SK-N-SH (cell line): ENCODE measurements at regions not wholly inside any gene's neighbourhood (a gene's known extent, or its start where the extent isn't known, plus 50 kb on each side); places are given as distances from the start of the nearest gene placed in this dataset.

Experiments used
- CTCF ChIA-PET: fragments of 300-600, 350-600 bp; formaldehyde crosslinking; extraction: SDS; loops from one replicate; lab custom pipeline; 2021; lab: Yijun Ruan, JAX
- POLR2A ChIA-PET: fragments of 350-600 bp; sonication (Branson Sonifier 250); formaldehyde crosslinking; extraction: SDS; loops from one replicate; lab custom pipeline; 2020; ENCODE audit warnings: antibody characterized with exemption, inconsistent platforms; lab: Yijun Ruan, JAX
- DNase-seq: peaks from one replicate; pipeline ENCODE4 v3.0.0; 2012
- H2AFZ ChIP-seq: fragments of 200-600 bp; sonication (generic); 2 replicates; pipeline ENCODE4 v1.8.1; 2016; ENCODE audit warnings: antibody characterized with exemption, mild to moderate bottlenecking, low read depth
- H3F3A ChIP-seq: fragments of 200-600 bp; sonication (generic); replicated peaks from 2 replicates; pipeline ENCODE3; 2016; ENCODE audit warnings: antibody characterized with exemption, mild to moderate bottlenecking; ENCODE audit not compliant: insufficient read depth
- H3K27ac ChIP-seq, 2 experiments: fragments of 200-500 bp in 1 of 2; fragments of 200-600 bp in 1 of 2; sonication (Bioruptor generic) in 1 of 2; sonication (generic), shearing (Covaris generic) in 1 of 2; 2 replicates each; pipeline versions ENCODE4 v1.5.1 to v1.6.1; 2014 to 2016; ENCODE audit warnings: low read depth in 2 of 2, inconsistent platforms in 1 of 2, low read length in 1 of 2, mild to moderate bottlenecking in 1 of 2, mixed read lengths in 1 of 2
- H3K27me3 ChIP-seq: fragments of 200-600 bp; sonication (generic), shearing (Covaris generic); 2 replicates; pipeline ENCODE4 v1.6.1; 2016; ENCODE audit warnings: mixed run types; ENCODE audit not compliant: insufficient read depth
- H3K36me3 ChIP-seq, 2 experiments: fragments of 200-500 bp in 1 of 2; fragments of 200-600 bp in 1 of 2; sonication (Bioruptor generic) in 1 of 2; sonication (generic) in 1 of 2; replicated peaks in 1 of 2; 2 replicates each; pipeline versions ENCODE3 to v1.5.1; 2014 to 2016; ENCODE audit warnings: low read length in 1 of 2, mild to moderate bottlenecking in 1 of 2; ENCODE audit not compliant: insufficient read depth in 2 of 2, control insufficient read depth in 1 of 2
- H3K4me1 ChIP-seq, 2 experiments: fragments of 200-500 bp in 1 of 2; fragments of 200-600 bp in 1 of 2; sonication (Bioruptor generic) in 1 of 2; sonication (generic), shearing (Covaris generic) in 1 of 2; 2 replicates each; pipeline versions ENCODE4 v1.5.1 to v1.6.1; 2014 to 2016; ENCODE audit warnings: low read depth in 1 of 2, low read length in 1 of 2, mixed run types in 1 of 2; ENCODE audit not compliant: insufficient read depth in 2 of 2, control insufficient read depth in 1 of 2
- H3K4me2 ChIP-seq: fragments of 200-600 bp; sonication (generic), shearing (Covaris generic); 2 replicates; pipeline ENCODE4 v1.6.1; 2017; ENCODE audit warnings: mixed run types
- H3K4me3 ChIP-seq, 2 experiments: fragments of 200-500 bp in 1 of 2; fragments of 200-600 bp in 1 of 2; sonication (Bioruptor generic) in 1 of 2; sonication (generic), shearing (Covaris generic) in 1 of 2; 2 replicates each; pipeline versions ENCODE4 v1.5.1 to v1.8.1; 2014 to 2016; ENCODE audit warnings: low read depth in 2 of 2, inconsistent platforms in 1 of 2, low read length in 1 of 2, mild to moderate bottlenecking in 1 of 2, mixed read lengths in 1 of 2, moderate library complexity in 1 of 2
- H3K79me2 ChIP-seq: fragments of 200-600 bp; sonication (generic); 2 replicates; pipeline ENCODE4 v1.8.1; 2017; ENCODE audit warnings: mild to moderate bottlenecking; ENCODE audit not compliant: insufficient read depth
- H3K9ac ChIP-seq: fragments of 200-600 bp; sonication (generic); 2 replicates; pipeline ENCODE4 v1.6.1; 2017; ENCODE audit warnings: mixed run types
- H3K9me2 ChIP-seq: fragments of 200-600 bp; sonication (generic); 2 replicates; pipeline ENCODE4 v1.6.1; 2017; ENCODE audit warnings: mixed run types
- H3K9me3 ChIP-seq: fragments of 200-600 bp; sonication (generic); 2 replicates; pipeline ENCODE4 v1.6.1; 2017; ENCODE audit warnings: mixed run types, mild to moderate bottlenecking, moderate library complexity
- H4K20me1 ChIP-seq: fragments of 200-600 bp; sonication (generic); 2 replicates; pipeline ENCODE4 v1.6.1; 2017; ENCODE audit warnings: mild to moderate bottlenecking, mixed run types; ENCODE audit not compliant: insufficient read depth
- CHD2 ChIP-seq: fragments of 150-350 bp; IDR thresholded peaks from 2 replicates; pipeline ENCODE4 v1.6.1; 2018; ENCODE audit warnings: low read length; ENCODE audit not compliant: partially characterized antibody
- CTCF ChIP-seq: fragments of 200-600 bp; sonication (generic); IDR thresholded peaks from 2 replicates; pipeline ENCODE4 v1.6.1; 2017; ENCODE audit warnings: antibody characterized with exemption, mild to moderate bottlenecking, moderate library complexity
- ELF1 ChIP-seq: IDR thresholded peaks from 2 replicates; pipeline ENCODE4 v1.4.0; 2012
- EP300 ChIP-seq, 2 experiments: IDR thresholded peaks; 2 replicates each; pipeline versions ENCODE4 v1.4.0 to v1.6.1; 2012; ENCODE audit warnings: borderline replicate concordance in 1 of 2, low read depth in 1 of 2, low read length in 1 of 2
- FOXJ3 ChIP-seq: sonication (generic); formaldehyde crosslinking; IDR thresholded peaks from 2 replicates; pipeline ENCODE4 v1.5.1; 2020; ENCODE audit warnings: mild to moderate bottlenecking, missing genetic modification reagents
- GATA2 ChIP-seq: sonication (generic); formaldehyde crosslinking; IDR thresholded peaks from 2 replicates; pipeline ENCODE4 v1.5.0; 2020; ENCODE audit warnings: mild to moderate bottlenecking, missing genetic modification reagents
- IRF3 ChIP-seq: fragments of 150-350 bp; IDR thresholded peaks from 2 replicates; pipeline ENCODE4 v1.6.1; 2016; ENCODE audit warnings: mild to moderate bottlenecking, low read depth, low read length
- JUND ChIP-seq: IDR thresholded peaks from 2 replicates; pipeline ENCODE4 v1.4.0; 2012
- MAX ChIP-seq: IDR thresholded peaks from 2 replicates; pipeline ENCODE4 v1.4.0; 2012; ENCODE audit warnings: low read depth
- MEF2A ChIP-seq: IDR thresholded peaks from 2 replicates; pipeline ENCODE4 v1.4.0; 2012; ENCODE audit warnings: low read depth, borderline replicate concordance
- MXI1 ChIP-seq: IDR thresholded peaks from 2 replicates; pipeline ENCODE4 v1.6.1; 2012; ENCODE audit warnings: mild to moderate bottlenecking, low read depth, low read length, improper control_type of control experiment
- PBX3 ChIP-seq: IDR thresholded peaks from 2 replicates; pipeline ENCODE4; 2012
- POLR2AphosphoS5 ChIP-seq: IDR thresholded peaks from 2 replicates; pipeline ENCODE4 v1.6.1; 2012; ENCODE audit warnings: low read depth, low read length
- RCOR1 ChIP-seq: fragments of 150-350 bp; IDR thresholded peaks from 2 replicates; pipeline ENCODE4 v1.6.1; 2017; ENCODE audit warnings: antibody characterized with exemption, low read length
- REST ChIP-seq: IDR thresholded peaks from 2 replicates; pipeline ENCODE4 v1.6.1; 2012; ENCODE audit warnings: mild to moderate bottlenecking, low read depth, low read length, moderate library complexity
- RXRA ChIP-seq: IDR thresholded peaks from 2 replicates; pipeline ENCODE4 v1.4.0; 2012; ENCODE audit warnings: low read depth, mild to moderate bottlenecking, borderline replicate concordance
- SIN3A ChIP-seq: IDR thresholded peaks from 2 replicates; pipeline ENCODE4 v1.6.1; 2012; ENCODE audit warnings: low read depth, mild to moderate bottlenecking, low read length, moderate library complexity, borderline replicate concordance
- TCF12 ChIP-seq: IDR thresholded peaks from 2 replicates; pipeline ENCODE4 v1.4.0; 2012
- WGBS: methylation state at CpG from one replicate; pipeline ENCODE4 v1.1.6; 2017; ENCODE audit warnings: low lambda C conversion rate; 5-methylcytosine and 5-hydroxymethylcytosine counted together

GRCh38 chr10:2784766-2785165 is 282.6 kb upstream of the PFKP start (continued):
- no peak for TF ChIP-seq ELF1
- no peak for TF ChIP-seq TCF12
- TF ChIP-seq RXRA, result no peak

DNA sequence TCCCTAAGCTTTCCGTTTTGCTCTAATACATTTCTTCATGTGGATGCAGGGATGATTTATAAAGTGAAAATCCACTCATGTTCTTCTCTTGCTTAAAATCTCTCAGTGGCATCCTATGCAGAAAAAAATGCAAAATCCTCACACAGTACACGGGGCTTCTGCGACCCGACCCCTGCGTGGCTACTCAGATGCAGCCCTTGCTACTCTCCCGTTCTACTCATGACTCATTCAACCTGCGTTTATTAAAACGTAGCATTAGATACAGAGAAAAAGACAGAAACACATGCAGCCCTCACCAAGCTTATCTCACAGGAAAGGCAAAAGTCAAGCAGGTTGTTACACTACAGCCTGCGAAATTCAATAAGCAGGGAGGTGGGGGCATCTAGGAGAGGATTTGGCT is 284.4 kb upstream of the PFKP start:
- H3K27ac ChIP-seq, result no peak overlapping the region
- no peaks in the 10 kb centered on the region for H3K27me3 ChIP-seq
- no peak for TF ChIP-seq IRF3
- no peak for TF ChIP-seq PBX3
- no peak for TF ChIP-seq EP300 (IDR thresholded peaks at IDR 0.05; ENCODE audit: borderline replicate concordance in 1 of 2, low read depth in 1 of 2, low read length in 1 of 2)
- no peak for TF ChIP-seq JUND
- no peak for TF ChIP-seq ELF1
- no peak for TF ChIP-seq REST
- no peak for TF ChIP-seq MEF2A
- no peak for TF ChIP-seq POLR2AphosphoS5
- no peak overlapping the region for H3K4me3 ChIP-seq
- no peaks in the 10 kb centered on the region for H3K36me3 ChIP-seq
- no peak overlapping the region for H3K4me2 ChIP-seq
- no peak overlapping the region for H2AFZ ChIP-seq
- DNase-seq, result no peak
- no peaks in the 10 kb centered on the region for H3F3A ChIP-seq
- WGBS, result 32% methylated on average over 9 of the region's 9 CpGs
- H3K9me3 ChIP-seq, result no peaks in the 10 kb centered on the region
- no peak overlapping the region for H3K9ac ChIP-seq
- ChIA-PET POLR2A (no interaction called here), CTCF (no interaction called here)
- H3K79me2 ChIP-seq, result no peaks in the 10 kb centered on the region
- H4K20me1 ChIP-seq, result no peaks in the 10 kb centered on the region
- peaks cover 0 to 2% of the 10 kb centered on the region in 2 experiments; a peak in 1 of 4 replicates for H3K4me1 ChIP-seq
- no peaks in the 10 kb centered on the region for H3K9me2 ChIP-seq

GRCh38 chr10:2782265-2782664 is 285.1 kb upstream of the PFKP start:
- POLR2A ChIA-PET, result interaction anchor here (0.6 kb wide), 1 partner anchor 39 kb away, joined by 3 read pairs; no protein-coding TSS in a partner anchor
- Histone ChIP-seq H3K4me3 (no peak overlapping the region), H3K79me2 (no peaks in the 10 kb centered on the region), H3K9me2 (no peaks in the 10 kb centered on the region), H3F3A (no peaks in the 10 kb centered on the region), H3K4me1 (peaks cover 0 to 2% of the 10 kb centered on the region in 2 experiments; a peak in 1 of 4 replicates), H3K27ac (no peak overlapping the region), H3K36me3 (no peaks in the 10 kb centered on the region), H2AFZ (no peak overlapping the region), H3K9me3 (no peaks in the 10 kb centered on the region), H4K20me1 (no peaks in the 10 kb centered on the region), H3K9ac (no peak overlapping the region), H3K27me3 (no peaks in the 10 kb centered on the region), H3K4me2 (no peak overlapping the region)
- DNase-seq, result no peak
- 16% methylated on average over 3 of the region's 3 CpGs for WGBS
- CTCF ChIA-PET, result no interaction called here
- TF ChIP-seq RCOR1, result no peak
- no peak for TF ChIP-seq CHD2
- TF ChIP-seq SIN3A, result no peak
- TF ChIP-seq IRF3, result no peak
- TF ChIP-seq CTCF, result no peak
- no peak for TF ChIP-seq MXI1
- no peak for TF ChIP-seq GATA2 (CRISPR knock-in tag)
- no peak for TF ChIP-seq ELF1
- no peak for TF ChIP-seq MAX
- no peak for TF ChIP-seq RXRA
- TF ChIP-seq FOXJ3 (CRISPR knock-in tag), result no peak
- no peak for TF ChIP-seq EP300 (IDR thresholded peaks at IDR 0.05; ENCODE audit: borderline replicate concordance in 1 of 2, low read depth in 1 of 2, low read length in 1 of 2)
